OCI-M1 (cell line): ENCODE measurements at regions not wholly inside any gene's neighbourhood (a gene's known extent, or its start where the extent isn't known, plus 50 kb on each side); places are given as distances from the start of the nearest gene placed in this dataset.
"Not testable (repeated sequence)": the region's sequence is repeated elsewhere in the genome, so short reads cannot be mapped to it uniquely, and the experiment has no call there.

Experiments used
- DNase-seq: peaks from one replicate; lab custom pipeline; 2025; lab: John Stamatoyannopoulos, UW

DNA sequence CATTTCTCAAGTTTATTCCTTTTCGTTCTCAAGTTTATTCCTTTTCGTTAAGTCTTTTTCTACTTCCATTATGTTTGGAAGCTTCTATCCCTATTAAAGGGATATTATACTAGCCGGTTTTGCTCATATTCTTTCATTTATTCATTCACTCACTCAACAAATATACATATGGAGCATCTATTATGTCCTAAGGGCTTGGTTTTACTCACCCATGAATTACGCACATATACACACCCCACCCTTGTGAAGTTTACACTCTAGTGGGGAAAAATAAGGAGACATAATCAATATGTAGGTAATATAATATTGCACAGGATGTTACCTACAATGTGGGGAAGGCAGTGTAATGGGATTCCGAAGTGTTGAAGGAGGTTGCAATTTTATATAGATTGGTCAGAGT, 90.5 kb downstream of the ACTL7B start:
- DNase-seq: no peak

DNA sequence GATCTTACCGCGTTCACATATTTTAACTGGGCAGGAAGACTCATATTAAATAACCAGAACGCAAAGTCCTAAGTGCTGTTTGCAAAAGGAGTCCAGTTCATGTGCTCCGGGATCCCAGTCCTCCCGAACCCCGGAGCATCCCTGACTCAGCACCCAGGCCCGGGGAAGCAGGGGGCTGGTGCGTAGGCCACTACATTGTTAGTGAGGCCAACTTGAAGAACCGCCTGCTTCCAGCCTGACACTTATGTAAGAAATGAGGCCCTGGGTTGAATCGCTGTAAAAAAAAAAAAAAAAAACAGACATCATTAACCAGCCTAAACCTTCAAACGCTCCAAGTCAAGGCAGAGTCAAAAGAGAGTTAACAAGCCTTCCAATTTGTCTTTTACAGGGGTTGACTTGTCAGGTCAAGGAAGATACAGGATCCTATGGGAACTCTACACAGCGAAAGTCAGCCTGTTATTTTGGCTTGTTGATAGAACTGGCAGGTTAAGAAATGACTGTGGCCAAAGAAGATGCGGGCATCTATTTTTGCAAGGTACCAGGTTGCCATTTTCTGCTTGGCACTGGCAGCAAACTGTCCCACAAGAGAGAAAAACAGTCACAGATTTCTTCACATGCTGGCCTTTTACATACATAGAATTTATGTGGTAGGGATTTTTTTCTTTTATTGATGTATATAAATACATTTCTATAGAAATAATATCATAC, 93.3 kb downstream of the ACTL7B start:
- no peak for DNase-seq

DNA sequence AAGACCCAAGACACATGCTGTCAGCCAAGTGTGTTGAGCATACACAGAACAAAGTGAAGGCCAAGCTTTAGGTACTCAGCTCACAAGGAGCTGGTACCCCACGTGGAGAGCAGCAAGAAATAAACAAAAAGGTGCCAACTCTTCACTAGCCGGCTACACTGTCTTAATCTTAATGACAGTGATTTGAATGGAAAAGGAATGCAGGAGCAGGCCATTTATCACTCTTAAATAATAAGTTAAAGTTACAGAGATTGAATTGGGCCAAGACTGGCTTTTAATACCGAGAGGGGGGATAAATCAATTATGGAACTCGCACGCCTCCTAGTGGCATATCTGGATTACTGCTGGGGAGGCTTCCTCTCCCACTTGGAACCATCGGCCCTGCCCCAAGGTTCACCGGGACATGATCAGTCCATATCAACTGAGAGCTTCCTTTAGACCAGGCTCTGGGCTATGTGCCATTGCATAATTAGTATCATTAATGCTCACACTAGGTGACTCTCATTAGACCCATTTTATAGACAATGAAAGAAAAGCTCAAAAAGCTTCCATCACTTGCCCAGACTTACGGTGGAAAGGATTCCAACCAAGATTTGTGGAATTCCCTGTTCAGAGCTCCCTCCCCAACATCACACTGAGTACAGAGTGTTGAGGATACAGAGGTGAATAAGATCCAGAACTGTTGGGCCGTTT, 94.0 kb downstream of the ACTL7B start:
- peak; percentile 72 for DNase-seq

DNA sequence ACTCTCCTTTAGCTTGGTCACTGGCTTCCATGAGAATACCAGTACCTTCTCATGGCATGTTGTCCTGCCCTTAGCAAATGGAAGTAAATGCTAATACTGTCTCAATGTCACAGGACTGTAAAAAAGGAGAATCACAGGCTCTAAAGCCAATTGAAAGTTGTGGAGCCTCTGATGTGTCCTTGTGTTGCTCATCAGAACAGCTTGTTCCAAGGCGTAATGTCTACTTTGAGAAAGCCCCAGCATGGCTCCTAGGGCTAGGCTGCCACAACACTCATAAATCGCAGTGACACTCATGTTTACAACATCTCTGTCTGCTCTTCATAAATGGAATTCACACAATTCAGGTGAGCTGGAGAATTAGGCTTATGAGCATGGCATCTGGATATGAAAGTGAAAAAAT, 94.9 kb downstream of the ACTL7B start:
- no peak for DNase-seq

DNA sequence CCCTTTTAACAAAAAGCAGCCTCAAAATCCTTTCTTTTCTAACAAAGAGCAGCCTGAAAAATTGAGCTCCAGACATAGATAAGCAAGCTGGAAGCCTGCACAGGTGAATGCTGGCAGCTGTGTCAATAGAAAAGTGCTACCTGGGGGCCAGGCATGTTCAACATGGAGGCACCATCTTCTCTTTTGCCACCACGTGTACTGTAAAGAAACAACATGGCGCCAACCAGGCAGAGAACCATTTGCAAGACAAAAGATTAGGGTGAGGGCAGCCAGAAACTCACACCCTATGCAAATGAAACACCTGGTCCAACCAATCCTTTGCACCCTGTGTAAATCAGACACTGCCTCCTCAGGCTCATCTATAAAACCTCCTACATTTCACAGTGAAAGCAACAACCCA, 96.0 kb downstream of the ACTL7B start:
- DNase-seq: no peak

DNA sequence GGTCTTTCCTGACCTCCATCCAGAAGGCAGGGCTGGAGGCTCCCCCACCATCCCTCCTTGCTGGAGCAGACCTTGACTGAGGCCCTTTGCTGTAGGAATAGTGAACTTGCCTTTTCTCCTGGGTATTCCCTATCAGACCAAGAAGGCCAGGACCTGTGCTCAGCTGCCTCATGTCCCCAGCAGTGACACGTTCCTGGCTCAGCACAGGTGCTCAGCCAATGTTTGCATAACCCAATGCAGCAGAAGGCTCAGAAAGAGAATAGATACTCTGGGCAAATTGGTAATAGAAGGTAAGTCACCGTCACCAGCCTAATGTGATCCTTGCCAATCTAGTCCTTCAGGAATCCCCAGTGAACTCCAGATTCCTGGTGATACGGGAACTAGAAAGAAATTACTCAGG, 96.4 kb downstream of the ACTL7B start:
- no peak for DNase-seq

DNA sequence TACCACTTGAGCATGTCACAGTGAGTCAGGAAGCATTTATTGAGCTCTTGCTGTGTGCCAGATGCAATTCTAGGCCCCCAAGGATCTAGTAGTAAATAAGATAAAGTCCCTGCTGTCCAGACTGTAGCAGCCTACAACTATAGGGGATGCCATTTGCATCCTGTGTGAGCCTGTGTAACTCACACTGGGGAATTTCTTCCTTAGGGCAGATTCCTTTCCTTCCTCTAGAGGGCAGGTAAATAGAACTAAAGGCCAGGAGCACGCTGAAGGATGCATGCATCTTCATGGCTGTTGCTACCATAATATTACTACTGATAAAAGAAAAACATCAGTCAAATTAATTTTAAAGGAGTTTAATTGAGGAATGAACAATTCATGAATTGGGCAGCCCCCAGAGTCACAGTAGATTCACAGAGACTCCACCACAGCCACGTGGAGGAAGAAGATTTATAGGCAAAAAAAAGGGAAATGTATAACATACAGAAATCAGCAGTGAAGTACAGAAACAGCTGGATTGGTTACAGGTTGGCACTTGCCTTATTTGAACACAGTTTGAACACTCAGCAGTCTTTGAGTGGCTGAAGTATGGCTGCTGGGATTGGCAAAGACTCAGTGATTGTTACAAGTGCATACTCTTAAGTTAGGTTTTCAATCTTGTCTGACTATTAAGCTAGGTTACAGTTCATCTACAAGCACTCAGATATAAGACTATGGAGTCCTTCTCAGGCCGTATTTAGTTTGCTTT, 98.9 kb downstream of the ACTL7B start:
- DNase-seq: peak; percentile 3

DNA sequence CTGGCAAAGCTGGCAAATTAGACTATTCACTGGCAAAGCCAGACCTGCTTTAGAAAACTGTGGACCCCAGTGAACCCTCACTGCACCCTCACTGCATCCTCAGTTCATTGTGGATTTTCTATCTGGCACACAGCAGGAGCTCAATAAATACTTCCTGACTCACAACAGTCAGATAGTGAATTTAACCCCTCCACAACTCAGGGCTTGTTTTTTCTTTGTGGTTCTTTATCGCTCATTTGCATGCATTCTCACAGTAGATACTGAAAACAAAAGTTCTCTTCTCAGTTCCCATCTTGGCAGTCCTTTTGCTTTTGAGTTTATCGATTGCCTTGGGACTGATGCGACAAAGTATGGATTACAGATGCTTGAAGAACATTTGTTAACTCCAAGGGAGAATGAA, 99.8 kb downstream of the ACTL7B start:
- peak; percentile 53 for DNase-seq

DNA sequence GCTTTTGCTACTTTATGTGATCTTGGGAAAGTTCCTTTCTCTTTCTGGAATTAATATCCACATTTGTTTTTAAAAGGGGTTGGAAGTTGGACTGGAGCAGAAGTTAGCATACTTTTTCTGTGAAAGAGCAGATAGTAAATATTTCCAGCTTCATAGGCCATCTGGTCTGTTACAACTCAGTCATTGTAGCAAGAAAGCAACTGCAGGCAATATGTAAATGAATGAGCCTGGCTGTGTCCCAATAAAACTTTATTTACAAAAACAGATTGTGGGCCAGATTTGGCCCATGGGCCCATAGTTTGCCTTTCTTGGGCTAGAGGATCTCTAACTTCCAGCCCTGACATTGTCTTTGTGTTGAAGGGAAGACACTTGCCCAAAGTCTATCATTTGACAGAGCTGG, 104.4 kb downstream of the ACTL7B start:
- no peak for DNase-seq

DNA sequence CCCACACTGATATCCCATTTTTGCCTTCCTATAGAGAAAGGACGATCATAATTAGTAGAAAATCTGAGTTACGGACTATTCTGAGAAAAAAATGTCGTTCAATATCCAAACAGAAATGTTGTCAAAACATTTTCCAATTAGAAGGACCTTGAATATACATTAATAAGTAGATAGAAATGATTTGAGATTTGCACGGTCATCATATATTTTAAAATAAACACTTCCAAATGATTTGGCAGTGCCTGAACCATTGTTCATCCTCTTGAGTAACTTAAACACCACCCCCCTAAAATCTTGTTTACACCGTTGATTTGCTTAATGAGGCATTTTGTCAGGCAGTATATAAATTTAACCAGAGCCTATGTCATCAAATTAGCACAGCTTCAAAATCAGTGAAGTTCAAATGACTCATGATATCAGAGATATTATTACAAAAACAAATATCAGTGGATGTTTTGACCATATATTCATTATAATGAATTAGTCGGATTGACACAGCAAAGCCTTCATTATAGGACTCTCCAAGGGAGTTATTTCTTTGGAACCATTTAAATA, 105.0 kb downstream of the ACTL7B start:
- no peak for DNase-seq

DNA sequence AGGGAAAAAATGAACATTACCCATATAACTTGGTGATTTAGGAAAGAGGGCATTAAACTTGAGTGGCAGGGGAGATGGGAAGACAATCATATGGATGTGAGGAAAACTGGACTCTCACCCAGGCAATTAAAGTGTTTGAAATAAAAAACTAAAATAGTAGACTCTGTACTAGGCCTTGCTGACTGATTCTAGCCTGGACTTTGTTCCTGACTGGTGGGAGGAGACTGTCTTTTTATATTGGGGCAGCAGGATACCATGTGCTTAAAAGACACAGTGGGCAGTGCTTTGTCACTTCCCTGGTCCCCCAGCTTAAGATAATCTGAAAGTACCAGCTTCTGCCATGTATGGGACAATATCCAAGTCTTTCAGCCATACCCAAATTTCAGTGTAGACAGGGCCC, 107.0 kb downstream of the ACTL7B start:
- no peak for DNase-seq

DNA sequence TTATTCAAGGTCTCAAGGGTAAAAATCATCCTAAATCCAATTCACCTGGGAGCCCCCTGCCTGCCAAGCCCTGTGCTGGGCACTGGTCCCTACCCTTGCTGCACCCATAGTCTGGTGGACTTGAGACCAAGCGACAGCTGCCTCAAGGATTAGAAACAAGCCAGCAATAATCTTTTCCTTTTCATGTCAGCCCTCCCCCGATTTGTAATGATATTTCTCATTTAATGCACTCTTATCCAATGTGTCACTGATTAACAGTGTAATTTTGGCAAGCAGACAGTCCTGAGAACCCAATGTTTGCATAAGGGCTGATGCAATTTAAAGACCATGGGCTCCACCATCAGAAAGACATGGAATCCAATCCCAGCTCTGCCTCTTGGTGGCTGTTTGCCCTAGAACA, 108.9 kb downstream of the ACTL7B start:
- no peak for DNase-seq

DNA sequence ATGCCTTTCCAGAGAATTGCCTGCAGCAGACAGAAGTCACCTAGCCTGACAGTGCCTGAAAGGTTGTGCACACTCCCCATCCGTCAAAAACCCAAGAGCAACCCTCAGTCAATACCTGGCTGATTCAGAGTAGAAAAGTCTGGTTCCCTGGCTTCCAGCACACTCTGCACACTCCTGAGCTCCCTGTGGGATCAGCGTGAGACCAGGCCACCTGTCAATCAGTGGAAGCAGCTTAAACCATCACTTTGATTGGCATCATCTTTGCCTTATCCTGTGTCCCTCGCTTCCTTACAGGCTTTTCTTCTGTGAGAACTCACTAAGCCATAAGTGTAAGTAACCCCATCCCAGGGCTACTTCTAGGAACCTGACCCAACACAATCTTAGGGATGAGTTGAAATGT, 109.8 kb downstream of the ACTL7B start:
- DNase-seq: no peak

DNA sequence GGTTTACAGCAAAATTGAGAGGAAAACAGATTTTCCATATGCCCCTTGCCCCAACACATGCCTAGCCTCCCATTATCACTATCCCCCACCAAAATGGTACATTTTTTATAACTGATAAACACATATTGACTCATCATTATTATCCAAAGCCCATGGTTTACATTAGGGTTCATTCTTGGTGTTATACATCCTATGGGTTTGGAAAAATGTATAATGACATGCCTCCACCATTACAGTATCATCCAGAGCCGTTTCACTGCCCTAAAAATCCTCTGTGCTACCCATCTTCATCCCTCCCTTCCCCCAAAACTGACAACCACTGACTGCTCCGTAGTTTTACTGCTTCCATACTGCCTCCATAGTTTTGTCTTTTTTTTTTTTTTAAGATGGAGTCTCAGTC, 111.1 kb downstream of the ACTL7B start:
- DNase-seq: no peak

DNA sequence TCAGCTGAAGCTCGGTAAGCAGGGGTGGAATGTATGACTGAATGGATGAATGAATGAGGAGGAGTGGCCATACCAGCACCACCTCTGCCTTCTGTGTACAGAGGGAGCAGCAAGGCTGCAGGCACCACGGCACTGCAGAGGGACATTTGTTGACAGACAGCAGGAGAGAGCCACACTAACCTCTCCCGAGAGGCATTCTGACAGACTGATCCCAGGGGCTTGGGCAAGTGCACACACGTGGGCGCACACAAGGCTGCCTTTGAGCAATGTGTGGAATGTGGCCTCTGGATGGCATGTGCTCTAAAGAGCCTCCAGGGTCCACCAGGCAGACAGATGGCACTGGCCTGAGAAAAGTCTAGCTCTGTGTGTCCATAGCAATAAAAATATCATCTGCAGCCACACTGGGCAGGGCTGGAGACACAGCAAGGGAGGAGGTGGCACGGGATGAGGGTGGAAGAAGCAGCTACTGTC, 111.8 kb downstream of the ACTL7B start:
- DNase-seq: no peak

DNA sequence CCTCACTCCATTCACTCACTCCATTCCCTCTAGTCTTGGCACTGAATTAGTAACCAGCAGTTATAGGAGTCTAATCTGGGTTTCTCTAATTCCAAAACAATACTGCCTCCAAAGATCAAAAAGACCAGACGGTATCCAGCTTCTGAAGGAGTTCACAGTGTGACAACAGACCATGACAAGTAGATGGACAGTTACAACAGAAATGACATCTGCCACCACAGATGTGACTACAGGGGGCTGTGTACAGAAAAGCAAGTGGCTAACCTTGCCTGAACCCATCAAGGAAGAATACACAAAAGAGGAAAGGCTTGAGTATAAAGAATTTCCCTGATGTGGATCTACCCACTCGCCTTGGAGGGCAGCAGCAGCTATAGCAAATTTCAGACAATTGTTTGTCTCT, 112.4 kb downstream of the ACTL7B start:
- no peak for DNase-seq

DNA sequence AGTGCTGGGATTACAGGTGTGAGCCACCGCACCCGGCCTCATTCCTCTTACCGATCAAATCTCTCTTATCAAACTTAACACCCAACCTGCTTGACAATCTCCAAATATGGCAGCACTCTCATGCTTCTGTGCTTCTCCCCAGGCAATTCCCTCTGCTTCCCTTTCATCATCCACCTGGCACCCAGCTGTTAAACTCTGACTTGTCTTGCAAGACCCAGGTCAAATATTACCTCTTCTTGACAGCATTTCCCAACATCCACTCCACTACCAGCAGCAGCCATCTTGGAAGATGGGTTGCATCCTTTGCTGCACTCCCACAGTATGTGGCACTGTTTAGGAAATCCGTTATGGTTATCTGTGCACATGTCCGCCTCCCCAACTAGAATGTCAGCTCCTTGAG, 113.6 kb downstream of the ACTL7B start:
- no peak for DNase-seq

DNA sequence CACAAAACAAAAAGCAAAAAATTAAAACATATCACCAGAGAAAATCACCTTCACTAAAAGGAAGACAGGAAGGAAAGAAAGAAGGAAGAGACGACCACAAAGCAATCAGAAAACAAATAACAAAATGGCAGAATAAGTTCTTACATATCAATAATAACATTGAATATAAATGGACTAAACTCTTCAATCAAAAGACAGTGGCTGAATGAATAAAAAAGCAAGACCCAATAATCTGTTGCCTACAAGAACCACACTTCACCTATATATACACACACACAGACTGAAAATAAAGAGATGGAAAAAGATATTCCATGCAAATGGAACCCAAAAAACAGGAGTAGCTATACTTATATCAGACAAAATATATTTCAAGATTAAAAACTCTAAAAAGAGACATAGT, 124.5 kb downstream of the ACTL7B start:
- DNase-seq: not testable (repeated sequence)

DNA sequence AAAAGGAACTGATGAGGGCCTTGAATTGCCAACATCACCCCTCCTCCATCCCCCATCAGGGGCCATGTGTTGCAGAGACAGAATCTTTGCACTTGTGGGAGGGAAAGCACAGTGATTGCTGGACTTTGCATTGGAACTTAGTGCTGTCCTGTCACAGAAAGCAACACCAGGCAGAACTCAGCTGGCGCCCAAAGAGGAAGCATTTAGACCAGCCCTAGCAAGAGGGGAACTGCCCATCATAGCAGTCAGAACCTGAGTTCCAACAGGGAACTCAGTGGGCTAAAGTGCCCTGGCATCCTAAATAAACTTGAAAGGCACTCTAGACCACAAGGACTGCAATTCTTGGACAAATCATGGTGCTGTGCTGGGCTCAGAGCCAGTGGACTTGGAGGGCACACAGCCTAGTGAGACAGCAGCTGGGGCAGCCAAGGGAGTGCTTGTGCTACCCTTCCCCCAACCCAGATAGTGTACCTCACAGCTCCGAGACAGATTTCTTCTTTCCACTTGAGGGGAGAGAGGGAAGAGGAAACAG, 128.1 kb downstream of the ACTL7B start:
- no peak for DNase-seq

DNA sequence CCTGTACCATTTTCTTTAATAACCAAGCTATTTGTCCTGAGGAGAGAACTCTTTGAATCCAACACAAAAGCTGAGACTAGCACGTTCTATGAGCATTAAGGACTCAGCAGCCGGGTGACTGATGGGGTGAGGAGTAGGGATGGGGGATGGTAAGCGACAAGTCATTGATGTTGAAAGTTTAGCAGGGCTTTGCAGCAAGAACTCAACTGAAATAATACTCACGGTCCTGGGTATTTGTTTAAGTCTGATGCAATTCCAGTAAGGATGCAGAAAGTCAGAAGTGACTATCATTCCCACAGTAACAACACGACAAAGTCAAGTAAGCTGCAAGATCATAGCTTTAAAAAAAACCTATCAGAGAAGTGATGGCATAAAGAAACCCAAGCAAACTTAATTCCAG, 131.1 kb downstream of the ACTL7B start:
- no peak for DNase-seq

DNA sequence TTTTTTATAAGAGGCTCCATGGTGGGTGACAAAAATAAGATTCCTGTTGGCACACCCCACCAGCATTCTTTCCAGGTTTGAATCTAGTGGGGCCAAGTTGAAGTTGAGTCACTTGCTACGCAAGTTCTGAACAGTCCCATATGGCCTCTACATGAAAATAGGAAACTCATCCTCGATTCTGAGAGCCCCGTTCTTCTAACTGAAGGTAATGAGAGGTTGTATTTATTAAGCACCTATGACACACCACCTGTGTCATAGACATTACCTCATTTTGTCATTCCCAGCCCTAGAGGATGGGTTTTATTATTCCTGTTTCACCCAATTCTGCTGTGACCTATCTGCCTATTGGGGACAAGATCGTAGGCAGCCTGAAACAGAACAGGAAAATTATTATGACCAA, 131.7 kb downstream of the ACTL7B start:
- DNase-seq: no peak

DNA sequence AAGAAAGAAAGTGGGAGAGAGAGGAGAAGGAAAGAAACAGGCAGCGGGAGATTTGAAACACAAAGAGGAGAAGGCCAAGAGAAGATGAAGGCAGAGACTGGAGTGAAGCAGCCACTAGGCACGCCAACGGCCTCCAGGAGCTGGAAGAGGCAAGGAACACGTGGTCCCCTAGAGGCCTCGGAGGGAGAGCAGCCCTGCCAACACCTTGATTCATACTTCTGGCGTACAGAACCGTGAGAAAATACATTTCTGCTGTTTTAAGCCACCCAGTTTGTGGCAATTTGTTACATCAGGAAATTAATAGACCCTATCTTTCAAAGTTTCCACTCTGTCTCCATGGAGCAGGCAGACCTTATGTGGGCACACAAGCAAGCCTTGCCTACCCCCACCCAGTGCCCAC, 133.4 kb downstream of the ACTL7B start:
- DNase-seq: no peak
